ENCODE measurements at regions not wholly inside any gene's neighbourhood (a gene's known extent, or its start where the extent isn't known, plus 50 kb on each side); places are given as distances from the start of the nearest gene placed in this dataset.
"Not testable (repeated sequence)": the region's sequence is repeated elsewhere in the genome, so short reads cannot be mapped to it uniquely, and the experiment has no call there.

DNA sequence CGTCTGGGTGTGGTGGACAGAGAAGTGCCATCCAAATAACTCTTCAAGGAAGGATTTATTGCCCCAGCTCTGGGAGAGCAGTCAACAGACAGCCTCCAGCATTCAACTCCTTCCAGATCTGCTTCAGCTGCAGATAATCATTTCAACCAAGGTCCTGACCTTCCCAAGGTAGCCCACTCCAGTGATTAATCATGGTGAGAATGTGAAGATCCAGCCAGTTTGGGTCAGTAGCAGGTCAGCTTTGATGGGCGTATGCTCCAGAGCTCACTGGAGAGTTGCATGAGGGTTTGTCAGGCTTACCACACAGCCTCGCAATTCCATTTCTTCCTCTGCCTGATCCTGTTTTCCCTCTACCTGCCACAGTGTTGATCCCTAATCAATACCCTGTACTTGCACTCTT is 214.5 kb upstream of the ZRANB2 start:
- WGBS, 2 donors = 51 to 63% methylated on average over 3 of the region's 3 CpGs
- TF ChIP-seq POLR2A (IDR thresholded peaks at IDR 0.05) = no peak
- TF ChIP-seq, protein P1, sequence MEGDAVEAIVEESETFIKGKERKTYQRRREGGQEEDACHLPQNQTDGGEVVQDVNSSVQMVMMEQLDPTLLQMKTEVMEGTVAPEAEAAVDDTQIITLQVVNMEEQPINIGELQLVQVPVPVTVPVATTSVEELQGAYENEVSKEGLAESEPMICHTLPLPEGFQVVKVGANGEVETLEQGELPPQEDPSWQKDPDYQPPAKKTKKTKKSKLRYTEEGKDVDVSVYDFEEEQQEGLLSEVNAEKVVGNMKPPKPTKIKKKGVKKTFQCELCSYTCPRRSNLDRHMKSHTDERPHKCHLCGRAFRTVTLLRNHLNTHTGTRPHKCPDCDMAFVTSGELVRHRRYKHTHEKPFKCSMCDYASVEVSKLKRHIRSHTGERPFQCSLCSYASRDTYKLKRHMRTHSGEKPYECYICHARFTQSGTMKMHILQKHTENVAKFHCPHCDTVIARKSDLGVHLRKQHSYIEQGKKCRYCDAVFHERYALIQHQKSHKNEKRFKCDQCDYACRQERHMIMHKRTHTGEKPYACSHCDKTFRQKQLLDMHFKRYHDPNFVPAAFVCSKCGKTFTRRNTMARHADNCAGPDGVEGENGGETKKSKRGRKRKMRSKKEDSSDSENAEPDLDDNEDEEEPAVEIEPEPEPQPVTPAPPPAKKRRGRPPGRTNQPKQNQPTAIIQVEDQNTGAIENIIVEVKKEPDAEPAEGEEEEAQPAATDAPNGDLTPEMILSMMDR (IDR thresholded peaks at IDR 0.05) = no peak
- intact Hi-C loops (cut with DNase I; ENCODE audit: low total_unique reads) = no loop called here
- DNase-seq (ENCODE audit: low spot score in 2 of 2) = no peak
- H3K4me3 ChIP-seq (ENCODE audit: low read depth, poor library complexity, severe bottlenecking) = no peak overlapping the region

DNA sequence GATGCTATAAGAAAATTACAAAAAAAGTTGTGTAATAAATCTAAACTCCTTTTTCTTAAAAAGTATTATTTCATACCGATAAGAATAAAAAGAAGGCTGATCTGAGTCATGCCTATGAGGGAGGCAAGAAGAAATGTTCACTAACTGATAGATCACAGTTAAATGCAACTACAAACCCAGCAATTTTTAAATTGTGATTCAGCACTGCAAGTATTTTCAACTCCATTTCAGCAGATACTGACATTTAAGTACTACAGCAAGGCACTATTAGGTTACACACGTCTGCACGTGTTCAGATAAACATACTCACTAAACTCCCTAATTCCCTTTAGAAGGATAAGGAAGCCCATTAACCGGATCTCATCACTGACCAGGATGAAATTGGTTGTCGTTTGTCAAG is 213.3 kb upstream of the ZRANB2 start:
- TF ChIP-seq, protein P1 (IDR thresholded peaks at IDR 0.05) = no peak
- TF ChIP-seq POLR2A (IDR thresholded peaks at IDR 0.05) = no peak
- DNase-seq (ENCODE audit: low spot score in 2 of 2) = no peak
- intact Hi-C loops (cut with DNase I; ENCODE audit: low total_unique reads) = no loop called here
- WGBS, 2 donors = 54 to 62% methylated on average over 5 of the region's 5 CpGs
- no peak overlapping the region for H3K4me3 ChIP-seq (ENCODE audit: low read depth, poor library complexity, severe bottlenecking)

DNA sequence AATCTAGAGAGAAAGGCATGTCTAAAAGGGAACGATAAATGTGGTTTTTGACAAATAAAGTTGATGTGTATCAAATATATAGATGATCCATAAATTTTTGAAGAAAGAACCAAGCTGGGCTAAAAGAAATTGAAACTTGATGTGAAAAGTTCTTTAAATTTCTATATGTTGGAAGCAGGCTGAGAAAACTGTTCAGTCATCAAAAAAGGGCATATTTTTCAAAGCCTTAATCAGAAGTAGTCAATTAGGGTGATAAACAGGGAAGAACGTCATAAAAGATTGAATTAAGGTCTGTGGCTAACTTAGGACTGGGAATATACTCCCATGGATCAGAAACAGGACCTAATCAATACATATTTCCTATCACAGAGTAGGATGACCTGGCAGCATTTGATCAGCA is 211.4 kb upstream of the ZRANB2 start:
- no peak for DNase-seq (ENCODE audit: low spot score in 2 of 2)
- 88 to 90% methylated on average over 2 of the region's 2 CpGs for WGBS, 2 donors
- TF ChIP-seq, protein P1 (IDR thresholded peaks at IDR 0.05) = no peak
- TF ChIP-seq POLR2A (IDR thresholded peaks at IDR 0.05) = no peak
- intact Hi-C loops (cut with DNase I; ENCODE audit: low total_unique reads) = no loop called here
- no peak overlapping the region for H3K4me3 ChIP-seq (ENCODE audit: low read depth, poor library complexity, severe bottlenecking)

DNA sequence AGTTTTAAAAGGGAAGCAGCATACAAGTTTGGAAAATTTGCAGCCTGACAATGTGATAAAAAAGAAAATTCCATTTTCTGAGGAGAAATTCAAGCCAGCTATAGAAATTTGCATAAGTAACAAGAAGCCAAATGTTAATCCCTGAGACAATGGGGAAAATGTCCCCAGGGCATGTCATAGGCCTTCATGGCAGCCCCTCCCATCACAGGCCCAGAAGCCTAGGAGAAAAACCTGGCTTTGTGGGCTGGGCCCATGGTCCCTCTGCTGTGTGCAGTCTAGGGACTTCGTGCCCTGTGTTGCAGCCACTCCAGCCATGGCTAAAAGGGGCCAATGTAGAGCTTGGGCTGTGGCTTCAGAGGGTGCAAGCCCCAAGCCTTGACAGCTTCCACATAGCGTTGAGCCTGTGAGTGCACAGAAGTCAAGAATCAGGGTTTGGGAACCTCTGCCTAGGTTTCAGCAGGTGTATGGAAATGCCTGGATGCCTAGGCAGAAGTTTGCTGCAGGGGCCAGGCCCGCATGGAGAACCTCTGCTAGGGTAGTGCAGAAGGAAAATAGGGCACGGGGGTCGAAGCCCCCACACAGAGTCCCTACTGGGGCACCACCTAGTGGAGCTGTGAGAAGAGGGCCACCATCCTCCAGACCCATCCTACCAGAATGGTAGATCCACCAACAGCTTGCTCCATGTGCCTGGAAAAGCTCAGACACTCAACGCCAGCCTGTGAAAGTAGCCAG is 209.8 kb upstream of the ZRANB2 start:
- DNase-seq (ENCODE audit: low spot score in 2 of 2); intact Hi-C loops (cut with DNase I; ENCODE audit: low total_unique reads); H3K4me3 ChIP-seq (ENCODE audit: low read depth, poor library complexity, severe bottlenecking): not testable (repeated sequence)
- 85 to 94% methylated on average over 6 of the region's 6 CpGs for WGBS, 2 donors

DNA sequence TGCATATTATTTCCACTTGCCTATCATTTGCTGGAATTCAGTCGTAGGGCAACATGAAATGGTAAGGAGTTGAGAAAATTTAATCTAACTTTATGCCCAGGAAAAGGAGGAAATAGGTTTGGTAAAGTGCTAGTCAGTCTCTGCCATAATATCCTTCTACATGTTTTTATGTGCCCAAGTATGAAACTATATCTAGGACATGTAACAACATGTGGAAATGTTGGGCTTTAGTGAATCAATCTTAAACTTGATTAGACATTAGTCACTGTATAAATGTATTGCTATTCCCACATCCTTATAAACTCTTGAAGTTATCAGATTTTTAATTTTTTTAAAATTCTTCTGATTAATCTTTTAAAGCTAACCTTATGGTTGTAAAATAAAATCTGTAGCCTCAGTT is 204.7 kb upstream of the ZRANB2 start:
- intact Hi-C loops (cut with DNase I; ENCODE audit: low total_unique reads) = no loop called here
- WGBS, 2 donors = 70 to 71% methylated on average over 1 of the region's 1 CpG
- DNase-seq (ENCODE audit: low spot score in 2 of 2) = no peak
- TF ChIP-seq, protein P1 (IDR thresholded peaks at IDR 0.05) = no peak
- no peak for TF ChIP-seq POLR2A (IDR thresholded peaks at IDR 0.05)
- H3K4me3 ChIP-seq (ENCODE audit: low read depth, poor library complexity, severe bottlenecking) = no peak overlapping the region

DNA sequence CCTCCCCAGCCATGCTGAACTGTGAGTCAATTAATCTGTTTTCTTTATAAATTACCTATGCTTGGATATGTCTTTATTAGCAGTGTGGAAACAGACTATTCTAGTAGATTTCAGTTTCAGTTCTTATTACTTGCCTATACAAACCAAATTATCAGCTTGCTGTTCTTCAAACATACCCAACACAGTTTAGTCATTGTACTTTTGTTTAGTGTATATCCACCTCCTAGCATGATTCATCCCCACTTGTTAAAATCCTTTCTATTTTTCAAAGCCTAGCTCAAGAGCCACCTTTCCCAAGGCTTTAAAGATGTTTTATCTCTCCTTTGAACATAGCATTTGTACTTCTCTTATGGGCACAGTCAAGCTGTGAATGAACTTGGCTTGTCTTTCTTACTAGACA is 195.6 kb upstream of the ZRANB2 start:
- no peak overlapping the region for H3K4me3 ChIP-seq (ENCODE audit: low read depth, poor library complexity, severe bottlenecking)
- DNase-seq (ENCODE audit: low spot score in 2 of 2) = no peak
- TF ChIP-seq, protein P1 (IDR thresholded peaks at IDR 0.05) = no peak
- no peak for TF ChIP-seq POLR2A (IDR thresholded peaks at IDR 0.05)
- intact Hi-C loops (cut with DNase I; ENCODE audit: low total_unique reads) = no loop called here

Measured in lower leg skin (tissue), 4 donors.